Lower leg skin (tissue), 3 donors: ENCODE measurements at regions not wholly inside any gene's neighbourhood (a gene's known extent, or its start where the extent isn't known, plus 50 kb on each side); places are given as distances from the start of the nearest gene placed in this dataset.

Source experiments
- POLR2A ChIP-seq, 2 donors: fragments of 450-650 bp; IDR thresholded peaks; one replicate each; pipeline ENCODE4 v1.6.1; 2016 to 2017; ENCODE audit warnings: antibody characterized with exemption in 2 of 2, mild to moderate bottlenecking in 1 of 2, moderate library complexity in 1 of 2
- TF ChIP-seq, protein P1 (sequence below), 3 donors: fragments of 450-650 bp; IDR thresholded peaks; one replicate each; pipeline ENCODE4 v1.5.1; 2016; ENCODE audit warnings: antibody characterized with exemption in 3 of 3, mild to moderate bottlenecking in 3 of 3, moderate library complexity in 2 of 3

DNA sequence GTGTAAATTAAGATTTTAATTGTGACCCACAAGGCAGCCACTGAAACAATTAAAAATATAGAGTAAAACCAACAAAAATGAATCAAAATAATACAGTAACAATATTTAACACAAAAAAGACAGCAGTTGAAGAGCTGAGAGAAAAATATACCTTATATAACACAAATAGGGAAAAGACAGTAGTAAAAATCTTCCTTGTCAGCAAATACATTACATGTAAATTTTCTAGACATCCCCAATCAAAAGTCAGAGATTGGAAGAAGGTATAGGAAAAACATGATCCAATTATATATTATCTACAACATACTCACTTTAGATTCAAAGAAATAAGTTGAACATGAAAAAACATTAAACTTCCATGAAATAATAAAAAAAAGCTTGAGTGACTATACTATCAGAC is 330.8 kb downstream of the UBE2NL start:
- no peak for TF ChIP-seq POLR2A (IDR thresholded peaks at IDR 0.05)
- TF ChIP-seq, protein P1, sequence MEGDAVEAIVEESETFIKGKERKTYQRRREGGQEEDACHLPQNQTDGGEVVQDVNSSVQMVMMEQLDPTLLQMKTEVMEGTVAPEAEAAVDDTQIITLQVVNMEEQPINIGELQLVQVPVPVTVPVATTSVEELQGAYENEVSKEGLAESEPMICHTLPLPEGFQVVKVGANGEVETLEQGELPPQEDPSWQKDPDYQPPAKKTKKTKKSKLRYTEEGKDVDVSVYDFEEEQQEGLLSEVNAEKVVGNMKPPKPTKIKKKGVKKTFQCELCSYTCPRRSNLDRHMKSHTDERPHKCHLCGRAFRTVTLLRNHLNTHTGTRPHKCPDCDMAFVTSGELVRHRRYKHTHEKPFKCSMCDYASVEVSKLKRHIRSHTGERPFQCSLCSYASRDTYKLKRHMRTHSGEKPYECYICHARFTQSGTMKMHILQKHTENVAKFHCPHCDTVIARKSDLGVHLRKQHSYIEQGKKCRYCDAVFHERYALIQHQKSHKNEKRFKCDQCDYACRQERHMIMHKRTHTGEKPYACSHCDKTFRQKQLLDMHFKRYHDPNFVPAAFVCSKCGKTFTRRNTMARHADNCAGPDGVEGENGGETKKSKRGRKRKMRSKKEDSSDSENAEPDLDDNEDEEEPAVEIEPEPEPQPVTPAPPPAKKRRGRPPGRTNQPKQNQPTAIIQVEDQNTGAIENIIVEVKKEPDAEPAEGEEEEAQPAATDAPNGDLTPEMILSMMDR (IDR thresholded peaks at IDR 0.05) = no peak
